ENCODE measurements at regions not wholly inside any gene's neighbourhood (a gene's known extent, or its start where the extent isn't known, plus 50 kb on each side); places are given as distances from the start of the nearest gene placed in this dataset.

- Histone ChIP-seq H3K9me3 (ENCODE audit: low read length) (no peaks in the 10 kb centered on the region), H4K20me1 (ENCODE audit: low read length) (no peaks in the 10 kb centered on the region), H3K79me2 (ENCODE audit: low read length) (no peaks in the 10 kb centered on the region), H3F3A (ENCODE audit: low read length, unreplicated experiment) (no peaks in the 10 kb centered on the region), H3K36me3 (ENCODE audit: low read depth, low read length) (no peaks in the 10 kb centered on the region), H3K27me3 (ENCODE audit: low read length) (peaks cover 15% of the 10 kb centered on the region; the same call in 1 of the 2 replicates), H3K4me1 (ENCODE audit: insufficient read depth, low read length) (no peaks in the 10 kb centered on the region), H3K4me3 (ENCODE audit: low read length) (no peak overlapping the region), H3K27ac (ENCODE audit: low read length) (no peak overlapping the region), H3K4me2 (ENCODE audit: low read length) (no peak overlapping the region), H2AFZ (ENCODE audit: low read length) (no peak overlapping the region), H3K9me2 (replicated peaks; ENCODE audit: low read length) (no peaks in the 10 kb centered on the region), H3K9ac (ENCODE audit: low read length) (no peak overlapping the region)
- TF ChIP-seq EZH2 (IDR thresholded peaks at IDR 0.05; ENCODE audit: low read length, unreplicated experiment) (no peak), EZH2phosphoT487 (IDR thresholded peaks at IDR 0.05; ENCODE audit: borderline replicate concordance, low read length) (no peak), CTCF (conservative IDR thresholded peaks at IDR 0.05; ENCODE audit: low read depth, low read length) (no peak)
- ChIA-PET POLR2A (ENCODE audit: unreplicated experiment) (no interaction called here), CTCF (no interaction called here)
- ATAC-seq (no peak), DNase-seq (no peak)
- intact Hi-C loops (cut with micrococcal nuclease): no loop called here
- BruUV-seq (replicated peaks): no TSS peak
Observed at GRCh38 chr5:2221450-2221849, 338.7 kb upstream of the IRX4 start.

DNA sequence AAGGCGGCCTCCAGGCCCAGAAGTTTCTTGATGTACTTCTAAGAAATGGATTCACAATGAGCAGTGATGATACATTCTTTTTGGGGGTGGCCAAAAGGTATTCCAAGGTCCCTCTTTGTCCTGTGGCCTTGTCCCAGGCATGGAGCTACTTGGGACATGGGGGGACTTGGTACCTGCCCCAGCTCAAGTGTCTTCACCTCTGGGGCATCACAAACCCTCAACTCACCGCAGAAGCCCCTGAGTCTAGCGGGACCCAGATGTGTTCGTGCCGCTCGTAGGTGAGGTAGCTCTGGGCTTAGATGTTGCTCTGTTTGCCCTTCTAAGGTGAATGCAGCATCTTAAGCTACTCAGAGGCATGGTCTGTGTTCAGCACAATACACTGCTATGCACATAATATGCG, 338.0 kb upstream of the IRX4 start:
- Histone ChIP-seq H3K79me2 (ENCODE audit: low read length) (no peaks in the 10 kb centered on the region), H2AFZ (ENCODE audit: low read length) (no peak overlapping the region), H4K20me1 (ENCODE audit: low read length) (no peaks in the 10 kb centered on the region), H3F3A (ENCODE audit: low read length, unreplicated experiment) (no peaks in the 10 kb centered on the region), H3K36me3 (ENCODE audit: low read depth, low read length) (no peaks in the 10 kb centered on the region), H3K9me2 (replicated peaks; ENCODE audit: low read length) (no peaks in the 10 kb centered on the region), H3K4me1 (ENCODE audit: insufficient read depth, low read length) (no peaks in the 10 kb centered on the region), H3K4me3 (ENCODE audit: low read length) (no peak overlapping the region), H3K9me3 (ENCODE audit: low read length) (no peaks in the 10 kb centered on the region), H3K27ac (ENCODE audit: low read length) (no peak overlapping the region), H3K9ac (ENCODE audit: low read length) (no peak overlapping the region), H3K4me2 (ENCODE audit: low read length) (no peak overlapping the region), H3K27me3 (ENCODE audit: low read length) (peaks cover 21% of the 10 kb centered on the region; the same call in 1 of the 2 replicates)
- intact Hi-C loops (cut with micrococcal nuclease): no loop called here
- POLR2A ChIA-PET (ENCODE audit: unreplicated experiment): no interaction called here
- TF ChIP-seq CTCF (conservative IDR thresholded peaks at IDR 0.05; ENCODE audit: low read depth, low read length) (no peak), EZH2 (IDR thresholded peaks at IDR 0.05; ENCODE audit: low read length, unreplicated experiment) (no peak), EZH2phosphoT487 (IDR thresholded peaks at IDR 0.05; ENCODE audit: borderline replicate concordance, low read length) (no peak)
- ATAC-seq (no peak), DNase-seq (no peak)
- CTCF ChIA-PET: no interaction called here
- no TSS peak for BruUV-seq (replicated peaks)

GRCh38 chr5:2219149-2219776, 336.5 kb upstream of the IRX4 start:
- Histone ChIP-seq H2AFZ (ENCODE audit: low read length) (no peak overlapping the region), H3K9me3 (ENCODE audit: low read length) (no peaks in the 10 kb centered on the region), H3K27ac (ENCODE audit: low read length) (no peak overlapping the region), H3K4me3 (ENCODE audit: low read length) (no peak overlapping the region), H3K4me1 (ENCODE audit: insufficient read depth, low read length) (no peaks in the 10 kb centered on the region), H3K9ac (ENCODE audit: low read length) (no peak overlapping the region), H3K4me2 (ENCODE audit: low read length) (no peak overlapping the region), H3F3A (ENCODE audit: low read length, unreplicated experiment) (no peaks in the 10 kb centered on the region), H3K36me3 (ENCODE audit: low read depth, low read length) (no peaks in the 10 kb centered on the region), H3K9me2 (replicated peaks; ENCODE audit: low read length) (no peaks in the 10 kb centered on the region), H4K20me1 (ENCODE audit: low read length) (no peaks in the 10 kb centered on the region), H3K79me2 (ENCODE audit: low read length) (no peaks in the 10 kb centered on the region), H3K27me3 (ENCODE audit: low read length) (peaks cover 30% of the 10 kb centered on the region)
- intact Hi-C loops (cut with micrococcal nuclease): no loop called here
- TF ChIP-seq EZH2phosphoT487 (IDR thresholded peaks at IDR 0.05; ENCODE audit: borderline replicate concordance, low read length): no peak
- no peak for TF ChIP-seq EZH2 (IDR thresholded peaks at IDR 0.05; ENCODE audit: low read length, unreplicated experiment)
- no peak for TF ChIP-seq CTCF (conservative IDR thresholded peaks at IDR 0.05; ENCODE audit: low read depth, low read length)
- DNase-seq (no peak), ATAC-seq (no peak)
- ChIA-PET CTCF (no interaction called here), POLR2A (ENCODE audit: unreplicated experiment) (no interaction called here)
- BruUV-seq (replicated peaks): no TSS peak
